ENCODE measurements at regions not wholly inside any gene's neighbourhood (a gene's known extent, or its start where the extent isn't known, plus 50 kb on each side); places are given as distances from the start of the nearest gene placed in this dataset.

- Histone ChIP-seq H3K9me3 (ENCODE audit: insufficient read depth, low read length, severe bottlenecking) (no peaks in the 10 kb centered on the region), H3K79me2 (ENCODE audit: insufficient read depth, low read length) (no peaks in the 10 kb centered on the region)
These were observed 125.3 kb downstream of the DISP1 start for GRCh38 chr1:222940095-222940494.

GRCh38 chr1:222940906-222941305, 126.1 kb downstream of the DISP1 start:
- no peak overlapping the region for H3K4me2 ChIP-seq (ENCODE audit: insufficient read depth, low read length)
- no peaks in the 10 kb centered on the region for H4K20me1 ChIP-seq (ENCODE audit: insufficient read depth, low read length)
- no peak overlapping the region for H3K27ac ChIP-seq (ENCODE audit: low read length)
- H3K9ac ChIP-seq (ENCODE audit: low read depth, low read length), result no peak overlapping the region
- H3K4me1 ChIP-seq (ENCODE audit: insufficient read depth, low read length), result no peaks in the 10 kb centered on the region
- DNase-seq (no peak), ATAC-seq (ENCODE audit: insufficient read depth, low read depth) (no peak)
- peaks cover 5% of the 10 kb centered on the region; the same call in 1 of the 2 replicates for H3K36me3 ChIP-seq (ENCODE audit: insufficient read depth, low read length)
- H3K27me3 ChIP-seq (ENCODE audit: insufficient read depth, low read length, poor library complexity), result no peaks in the 10 kb centered on the region
- H2AFZ ChIP-seq (ENCODE audit: low read depth, low read length), result no peak overlapping the region
- no peaks in the 10 kb centered on the region for H3K79me2 ChIP-seq (ENCODE audit: insufficient read depth, low read length)
- no peaks in the 10 kb centered on the region for H3K9me3 ChIP-seq (ENCODE audit: insufficient read depth, low read length, severe bottlenecking)
- H3K4me3 ChIP-seq (ENCODE audit: low read depth in 1 of 2, low read length in 2 of 2), result no peak overlapping the region
- TF ChIP-seq EZH2 (IDR thresholded peaks at IDR 0.05; ENCODE audit: borderline replicate concordance, low read depth, low read length, severe bottlenecking) (no peak), CTCF (IDR thresholded peaks at IDR 0.05; ENCODE audit: borderline replicate concordance, extremely low read depth, low read length, poor library complexity, severe bottlenecking) (no peak)

More at GRCh38 chr1:222940095-222940494, 125.3 kb downstream of the DISP1 start:
- Histone ChIP-seq H3K27ac (ENCODE audit: low read length) (no peak overlapping the region), H3K27me3 (ENCODE audit: insufficient read depth, low read length, poor library complexity) (no peaks in the 10 kb centered on the region), H3K4me1 (ENCODE audit: insufficient read depth, low read length) (no peaks in the 10 kb centered on the region), H3K36me3 (ENCODE audit: insufficient read depth, low read length) (peaks cover 5% of the 10 kb centered on the region; the same call in 1 of the 2 replicates), H3K9ac (ENCODE audit: low read depth, low read length) (no peak overlapping the region), H3K4me3 (ENCODE audit: low read depth in 1 of 2, low read length in 2 of 2) (no peak overlapping the region), H2AFZ (ENCODE audit: low read depth, low read length) (no peak overlapping the region), H4K20me1 (ENCODE audit: insufficient read depth, low read length) (no peaks in the 10 kb centered on the region), H3K4me2 (ENCODE audit: insufficient read depth, low read length) (no peak overlapping the region)
- ATAC-seq (ENCODE audit: insufficient read depth, low read depth), result no peak
- no peak for TF ChIP-seq EZH2 (IDR thresholded peaks at IDR 0.05; ENCODE audit: borderline replicate concordance, low read depth, low read length, severe bottlenecking)
- no peak for TF ChIP-seq CTCF (IDR thresholded peaks at IDR 0.05; ENCODE audit: borderline replicate concordance, extremely low read depth, low read length, poor library complexity, severe bottlenecking)
- DNase-seq, result no peak

- H2AFZ ChIP-seq (ENCODE audit: low read depth, low read length), result no peak overlapping the region
- no peak for ATAC-seq (ENCODE audit: insufficient read depth, low read depth)
- TF ChIP-seq EZH2 (IDR thresholded peaks at IDR 0.05; ENCODE audit: borderline replicate concordance, low read depth, low read length, severe bottlenecking) (no peak), CTCF (IDR thresholded peaks at IDR 0.05; ENCODE audit: borderline replicate concordance, extremely low read depth, low read length, poor library complexity, severe bottlenecking) (no peak)
These were observed 126.6 kb downstream of the DISP1 start for GRCh38 chr1:222941425-222941824.

GRCh38 chr1:222946436-222946835, 131.6 kb downstream of the DISP1 start:
- no peaks in the 10 kb centered on the region for H3K4me1 ChIP-seq (ENCODE audit: insufficient read depth, low read length)
- H3K9ac ChIP-seq (ENCODE audit: low read depth, low read length), result no peak overlapping the region
- no peaks in the 10 kb centered on the region for H3K9me3 ChIP-seq (ENCODE audit: insufficient read depth, low read length, severe bottlenecking)
- H3K4me2 ChIP-seq (ENCODE audit: insufficient read depth, low read length), result no peak overlapping the region
- no peaks in the 10 kb centered on the region for H3K79me2 ChIP-seq (ENCODE audit: insufficient read depth, low read length)
- no peaks in the 10 kb centered on the region for H4K20me1 ChIP-seq (ENCODE audit: insufficient read depth, low read length)
- no peak overlapping the region for H3K4me3 ChIP-seq (ENCODE audit: low read depth in 1 of 2, low read length in 2 of 2)
- H3K27me3 ChIP-seq (ENCODE audit: insufficient read depth, low read length, poor library complexity), result no peaks in the 10 kb centered on the region
- H2AFZ ChIP-seq (ENCODE audit: low read depth, low read length), result no peak overlapping the region
- ATAC-seq (ENCODE audit: insufficient read depth, low read depth) (no peak), DNase-seq (no peak)
- no peak overlapping the region for H3K27ac ChIP-seq (ENCODE audit: low read length)
- TF ChIP-seq CTCF (IDR thresholded peaks at IDR 0.05; ENCODE audit: borderline replicate concordance, extremely low read depth, low read length, poor library complexity, severe bottlenecking), result no peak
- no peak for TF ChIP-seq EZH2 (IDR thresholded peaks at IDR 0.05; ENCODE audit: borderline replicate concordance, low read depth, low read length, severe bottlenecking)
- peaks cover 5% of the 10 kb centered on the region; the same call in 1 of the 2 replicates for H3K36me3 ChIP-seq (ENCODE audit: insufficient read depth, low read length)

More at GRCh38 chr1:222941425-222941824, 126.6 kb downstream of the DISP1 start:
- Histone ChIP-seq H3K27ac (ENCODE audit: low read length) (no peak overlapping the region), H3K36me3 (ENCODE audit: insufficient read depth, low read length) (peaks cover 5% of the 10 kb centered on the region; the same call in 1 of the 2 replicates), H3K9me3 (ENCODE audit: insufficient read depth, low read length, severe bottlenecking) (no peaks in the 10 kb centered on the region), H3K4me3 (ENCODE audit: low read depth in 1 of 2, low read length in 2 of 2) (no peak overlapping the region), H3K9ac (ENCODE audit: low read depth, low read length) (no peak overlapping the region), H3K27me3 (ENCODE audit: insufficient read depth, low read length, poor library complexity) (no peaks in the 10 kb centered on the region), H3K4me1 (ENCODE audit: insufficient read depth, low read length) (no peaks in the 10 kb centered on the region), H3K79me2 (ENCODE audit: insufficient read depth, low read length) (no peaks in the 10 kb centered on the region), H4K20me1 (ENCODE audit: insufficient read depth, low read length) (no peaks in the 10 kb centered on the region), H3K4me2 (ENCODE audit: insufficient read depth, low read length) (no peak overlapping the region)
- DNase-seq, result no peak

All from DND-41 (cell line).